ENCODE measurements at regions not wholly inside any gene's neighbourhood (a gene's known extent, or its start where the extent isn't known, plus 50 kb on each side); places are given as distances from the start of the nearest gene placed in this dataset.

GRCh38 chr9:27732494-27732893, 159.2 kb upstream of the C9orf72 start:
- H3K27me3 Mint-ChIP-seq, result no peaks in the 10 kb centered on the region
- peaks cover 9% of the 10 kb centered on the region for H3K9me3 Mint-ChIP-seq
- H3K36me3 Mint-ChIP-seq, result no peaks in the 10 kb centered on the region
- no peak for ATAC-seq
- no peak for DNase-seq (ENCODE audit: low spot score)
- H3K4me3 Mint-ChIP-seq, result no peak overlapping the region
- no peak overlapping the region for H3K27ac Mint-ChIP-seq
- no peaks in the 10 kb centered on the region for H3K4me1 Mint-ChIP-seq (ENCODE audit: low read depth in 2 of 2)

DNA sequence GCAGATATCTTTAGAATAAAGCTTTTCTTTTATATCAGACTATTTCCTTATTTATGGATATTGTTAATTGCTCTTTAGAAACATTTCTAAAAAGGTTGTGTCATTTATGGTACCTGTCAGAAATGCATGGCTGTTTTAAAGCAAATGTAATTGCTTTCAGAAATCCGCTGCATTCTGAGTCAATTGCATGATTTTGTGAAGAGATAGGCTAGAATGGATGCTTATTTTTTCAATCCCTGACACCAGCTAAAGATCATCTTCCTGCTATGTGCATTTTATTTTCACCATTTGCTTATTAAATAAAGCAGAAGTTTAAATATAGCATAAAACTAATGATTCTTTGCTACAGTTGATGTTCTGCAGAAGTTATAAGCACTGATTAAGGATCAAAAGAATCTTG, 170.2 kb upstream of the C9orf72 start:
- Mint-ChIP-seq H3K4me3 (no peak overlapping the region), H3K36me3 (peaks cover 5% of the 10 kb centered on the region), H3K27me3 (no peaks in the 10 kb centered on the region), H3K27ac (no peak overlapping the region), H3K9me3 (peaks cover 20% of the 10 kb centered on the region), H3K4me1 (ENCODE audit: low read depth in 2 of 2) (no peaks in the 10 kb centered on the region)
- DNase-seq (ENCODE audit: low spot score) (no peak), ATAC-seq (no peak)

DNA sequence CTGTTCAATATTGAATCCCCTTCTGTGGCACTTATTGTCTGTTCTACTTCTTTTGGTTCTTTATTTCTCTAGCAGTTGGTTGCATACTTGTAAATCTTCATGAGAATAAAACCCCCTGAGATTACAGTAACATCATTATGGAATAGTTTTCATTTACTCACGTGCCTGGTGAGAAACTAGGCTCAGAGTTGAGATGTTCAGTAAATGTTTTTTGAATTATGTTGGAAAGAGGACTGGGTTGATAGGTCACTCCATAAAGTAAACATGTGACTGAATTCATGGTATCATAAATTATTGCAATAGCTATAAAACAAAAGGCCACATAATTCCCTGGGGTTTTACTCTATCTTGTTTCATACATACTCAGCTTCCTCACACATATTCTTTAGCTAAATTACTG, 174.2 kb upstream of the C9orf72 start:
- Mint-ChIP-seq H3K36me3 (no peaks in the 10 kb centered on the region), H3K9me3 (peaks cover 7% of the 10 kb centered on the region), H3K27ac (no peak overlapping the region), H3K27me3 (no peaks in the 10 kb centered on the region), H3K4me3 (no peak overlapping the region), H3K4me1 (ENCODE audit: low read depth in 2 of 2) (no peaks in the 10 kb centered on the region)
- DNase-seq (ENCODE audit: low spot score) (no peak), ATAC-seq (no peak)

DNA sequence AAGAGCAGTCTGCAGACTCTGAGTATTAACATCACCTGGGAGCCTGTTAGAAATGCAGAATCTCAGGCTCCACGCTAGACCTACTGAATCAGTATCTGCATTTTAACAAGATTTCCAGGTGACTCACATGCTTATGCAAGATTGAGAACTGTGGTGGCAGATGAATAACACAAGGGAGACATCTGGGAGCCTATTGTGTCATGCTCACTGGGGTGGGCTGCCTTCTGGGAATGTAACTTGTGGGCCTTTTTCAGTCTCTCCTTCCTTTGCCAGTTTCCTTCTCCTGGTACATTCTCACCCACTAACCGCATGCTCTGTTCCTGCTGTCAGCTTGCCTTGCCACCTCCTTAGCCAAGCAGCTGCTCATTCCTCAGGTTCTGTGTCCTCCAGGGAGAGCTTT, 176.6 kb upstream of the C9orf72 start:
- Mint-ChIP-seq H3K27ac (no peak overlapping the region), H3K27me3 (no peaks in the 10 kb centered on the region), H3K4me1 (ENCODE audit: low read depth in 2 of 2) (no peaks in the 10 kb centered on the region), H3K36me3 (no peaks in the 10 kb centered on the region), H3K9me3 (peaks cover 13% of the 10 kb centered on the region), H3K4me3 (no peak overlapping the region)
- DNase-seq (ENCODE audit: low spot score) (no peak), ATAC-seq (no peak)

DNA sequence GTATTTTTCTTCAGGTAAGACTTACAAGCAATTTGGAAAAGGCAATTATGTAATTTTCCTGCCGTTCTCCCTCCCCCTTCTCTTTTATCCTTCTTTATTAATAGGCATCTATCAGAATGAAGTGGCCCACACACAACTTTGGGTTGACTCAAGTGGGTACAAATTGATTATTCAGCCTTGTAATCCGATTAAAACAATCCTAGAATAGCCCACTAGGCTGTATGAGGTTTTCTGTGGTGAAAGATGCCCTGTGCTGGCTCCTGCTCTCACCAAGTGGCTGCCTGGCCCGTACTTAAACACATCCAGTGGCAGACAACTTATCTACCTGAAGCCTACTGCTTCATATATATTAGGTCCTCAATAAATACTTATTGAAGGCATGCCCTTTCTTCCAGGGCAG, 177.3 kb upstream of the C9orf72 start:
- Mint-ChIP-seq H3K36me3 (no peaks in the 10 kb centered on the region), H3K9me3 (peaks cover 10% of the 10 kb centered on the region), H3K27me3 (no peaks in the 10 kb centered on the region), H3K4me1 (ENCODE audit: low read depth in 2 of 2) (no peaks in the 10 kb centered on the region), H3K27ac (no peak overlapping the region), H3K4me3 (no peak overlapping the region)
- ATAC-seq (no peak), DNase-seq (ENCODE audit: low spot score) (no peak)

GRCh38 chr9:27752069-27752468, 178.8 kb upstream of the C9orf72 start:
- H3K36me3 Mint-ChIP-seq, result no peaks in the 10 kb centered on the region
- no peaks in the 10 kb centered on the region for H3K27me3 Mint-ChIP-seq
- no peak overlapping the region for H3K27ac Mint-ChIP-seq
- H3K9me3 Mint-ChIP-seq, result peaks cover 14% of the 10 kb centered on the region
- no peaks in the 10 kb centered on the region for H3K4me1 Mint-ChIP-seq (ENCODE audit: low read depth in 2 of 2)
- no peak overlapping the region for H3K4me3 Mint-ChIP-seq
- DNase-seq (ENCODE audit: low spot score), result no peak
- ATAC-seq, result no peak

- no peak for ATAC-seq
- no peak overlapping the region for H3K4me3 Mint-ChIP-seq
- H3K27me3 Mint-ChIP-seq, result no peaks in the 10 kb centered on the region
- H3K4me1 Mint-ChIP-seq (ENCODE audit: low read depth in 2 of 2), result no peaks in the 10 kb centered on the region
- no peak overlapping the region for H3K27ac Mint-ChIP-seq
- H3K9me3 Mint-ChIP-seq, result peaks cover 11% of the 10 kb centered on the region
- H3K36me3 Mint-ChIP-seq, result no peaks in the 10 kb centered on the region
- no peak for DNase-seq (ENCODE audit: low spot score)
These were observed 182.6 kb upstream of the C9orf72 start for GRCh38 chr9:27755846-27756245.

DNA sequence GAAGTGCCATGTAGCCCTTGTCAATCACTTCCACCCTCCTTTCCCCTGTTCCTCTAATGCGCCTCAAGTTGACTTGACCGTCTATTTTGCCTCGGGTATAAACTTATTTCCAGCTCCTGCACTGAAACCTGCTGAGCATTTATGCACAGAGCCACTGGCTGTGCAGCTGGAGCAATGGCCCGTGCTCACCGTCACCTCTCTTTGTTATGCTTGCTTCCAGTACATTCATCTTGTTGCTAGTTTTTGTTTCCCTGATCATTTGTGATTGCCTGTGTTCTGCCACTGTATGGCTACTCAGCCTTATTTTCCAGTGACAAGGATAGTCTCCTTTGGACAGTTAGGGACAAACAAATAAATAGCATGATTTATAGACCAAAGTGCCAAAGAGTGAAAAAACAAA, 183.1 kb upstream of the C9orf72 start:
- no peak for ATAC-seq
- no peaks in the 10 kb centered on the region for H3K36me3 Mint-ChIP-seq
- H3K27me3 Mint-ChIP-seq, result no peaks in the 10 kb centered on the region
- H3K27ac Mint-ChIP-seq, result no peak overlapping the region
- no peak overlapping the region for H3K4me3 Mint-ChIP-seq
- no peak for DNase-seq (ENCODE audit: low spot score)
- peaks cover 11% of the 10 kb centered on the region for H3K9me3 Mint-ChIP-seq
- no peaks in the 10 kb centered on the region for H3K4me1 Mint-ChIP-seq (ENCODE audit: low read depth in 2 of 2)

GRCh38 chr9:27763831-27764230, 190.6 kb upstream of the C9orf72 start:
- H3K4me3 Mint-ChIP-seq, result no peak overlapping the region
- H3K27me3 Mint-ChIP-seq, result no peaks in the 10 kb centered on the region
- DNase-seq (ENCODE audit: low spot score) (no peak), ATAC-seq (no peak)
- no peaks in the 10 kb centered on the region for H3K4me1 Mint-ChIP-seq (ENCODE audit: low read depth in 2 of 2)
- H3K9me3 Mint-ChIP-seq, result peaks cover 10% of the 10 kb centered on the region
- no peaks in the 10 kb centered on the region for H3K36me3 Mint-ChIP-seq
- no peak overlapping the region for H3K27ac Mint-ChIP-seq

DNA sequence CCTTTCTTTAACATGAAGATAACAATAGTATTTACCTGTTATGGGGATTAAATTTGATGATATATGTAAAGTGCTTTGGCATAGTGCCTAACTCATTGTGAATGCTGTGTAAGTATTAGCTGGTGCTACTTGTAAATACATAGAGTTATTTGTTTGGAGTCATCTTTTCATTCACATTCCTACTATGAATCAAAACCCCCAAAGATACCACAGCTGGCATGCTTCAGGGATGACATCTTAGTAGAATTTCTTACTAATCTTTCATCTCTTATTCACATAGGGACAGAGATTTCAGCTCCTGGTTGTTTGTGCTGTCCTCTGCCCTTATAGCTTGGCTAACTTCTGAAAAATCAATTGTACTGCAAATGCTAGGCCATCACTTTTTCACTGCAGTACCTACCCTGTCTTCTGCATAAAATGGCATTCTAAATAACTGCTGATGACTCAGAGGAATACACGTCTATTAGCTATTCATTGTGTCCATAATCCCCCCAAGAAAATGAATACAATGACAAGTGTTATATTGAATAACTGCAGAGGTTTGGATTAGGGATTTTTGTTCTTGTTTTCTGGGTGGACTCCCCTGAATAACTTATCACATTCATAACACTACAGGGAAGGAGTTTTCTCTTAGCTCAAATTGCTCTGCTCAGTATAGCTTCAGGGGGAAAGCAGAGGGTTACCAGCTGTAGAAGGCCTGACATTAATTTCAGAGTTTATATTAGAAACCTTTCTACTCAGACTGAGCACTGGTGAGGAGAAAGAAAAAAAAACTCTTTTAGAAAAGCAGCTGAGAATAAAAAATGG, 192.2 kb upstream of the C9orf72 start:
- no peak for DNase-seq (ENCODE audit: low spot score)
- Mint-ChIP-seq H3K27ac (no peak overlapping the region), H3K36me3 (no peaks in the 10 kb centered on the region), H3K9me3 (peaks cover 15% of the 10 kb centered on the region), H3K4me3 (no peak overlapping the region), H3K4me1 (ENCODE audit: low read depth in 2 of 2) (no peaks in the 10 kb centered on the region), H3K27me3 (no peaks in the 10 kb centered on the region)
- ATAC-seq, result no peak

DNA sequence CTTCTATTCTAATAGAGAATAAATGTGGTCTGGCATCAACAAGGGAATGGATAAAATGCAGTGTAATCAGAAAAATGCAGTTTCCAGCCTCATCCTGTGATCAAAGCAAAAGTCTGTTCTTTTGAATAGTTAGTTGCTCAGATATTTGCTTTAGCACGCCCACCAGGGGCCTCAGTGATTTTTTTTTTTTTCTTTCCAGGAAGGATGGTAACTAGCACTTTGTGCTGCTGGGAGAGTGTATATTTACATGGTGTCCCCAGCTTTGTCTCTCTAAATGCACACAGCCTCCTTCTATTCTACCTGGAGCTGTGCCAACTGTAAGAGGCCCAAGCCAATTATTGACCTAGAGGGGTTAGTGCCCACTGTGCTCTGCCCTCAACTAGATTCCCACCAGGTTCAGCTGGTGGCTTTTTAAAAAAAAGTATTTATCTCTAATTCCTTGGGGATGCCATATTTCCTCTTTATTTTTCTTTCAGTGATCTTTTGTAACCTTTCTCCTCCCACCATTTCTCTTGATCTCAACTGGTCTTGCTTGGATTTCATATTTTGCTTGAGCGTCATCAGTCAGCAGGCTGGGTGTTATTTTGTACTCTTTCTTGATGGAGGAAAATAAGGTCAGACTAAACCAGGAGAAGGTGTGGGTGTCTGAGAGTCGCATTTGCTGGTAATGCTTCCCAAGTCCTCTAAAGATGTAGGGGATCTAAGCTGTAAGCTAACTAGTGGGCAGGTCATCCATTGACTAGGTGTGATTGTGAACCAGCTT, 193.0 kb upstream of the C9orf72 start:
- no peak for ATAC-seq
- Mint-ChIP-seq H3K27ac (no peak overlapping the region), H3K4me3 (no peak overlapping the region), H3K27me3 (no peaks in the 10 kb centered on the region), H3K9me3 (peaks cover 15% of the 10 kb centered on the region), H3K36me3 (no peaks in the 10 kb centered on the region), H3K4me1 (ENCODE audit: low read depth in 2 of 2) (no peaks in the 10 kb centered on the region)
- no peak for DNase-seq (ENCODE audit: low spot score)

DNA sequence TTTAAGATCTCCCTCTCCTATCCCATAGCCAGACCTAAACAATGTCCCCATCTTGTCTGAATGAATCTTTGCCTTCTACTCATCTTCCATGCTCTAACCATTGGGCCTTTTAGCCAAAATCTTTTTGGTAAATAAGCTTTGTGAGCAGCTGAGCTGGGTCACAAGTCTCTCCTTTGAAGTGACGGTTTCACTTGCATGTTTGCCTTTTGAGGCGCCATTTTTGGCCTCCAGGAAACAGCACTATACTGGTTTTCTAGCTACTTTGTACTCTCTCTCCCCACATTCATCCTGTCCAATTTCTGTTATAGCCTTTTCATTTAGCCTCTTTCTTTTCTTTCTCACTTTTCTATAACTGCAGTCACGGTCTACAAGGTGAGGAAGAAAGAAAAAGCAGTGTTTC, 195.5 kb upstream of the C9orf72 start:
- ATAC-seq, result no peak
- Mint-ChIP-seq H3K27me3 (no peaks in the 10 kb centered on the region), H3K27ac (no peak overlapping the region), H3K36me3 (no peaks in the 10 kb centered on the region), H3K4me1 (ENCODE audit: low read depth in 2 of 2) (no peaks in the 10 kb centered on the region), H3K9me3 (peaks cover 15% of the 10 kb centered on the region), H3K4me3 (no peak overlapping the region)
- no peak for DNase-seq (ENCODE audit: low spot score)

- Mint-ChIP-seq H3K4me1 (ENCODE audit: low read depth in 2 of 2) (no peaks in the 10 kb centered on the region), H3K27me3 (no peaks in the 10 kb centered on the region), H3K4me3 (no peak overlapping the region), H3K36me3 (no peaks in the 10 kb centered on the region), H3K9me3 (peaks cover 15% of the 10 kb centered on the region), H3K27ac (no peak overlapping the region)
- no peak for DNase-seq (ENCODE audit: low spot score)
- no peak for ATAC-seq
These were observed 197.3 kb upstream of the C9orf72 start for GRCh38 chr9:27770541-27770940.

DNA sequence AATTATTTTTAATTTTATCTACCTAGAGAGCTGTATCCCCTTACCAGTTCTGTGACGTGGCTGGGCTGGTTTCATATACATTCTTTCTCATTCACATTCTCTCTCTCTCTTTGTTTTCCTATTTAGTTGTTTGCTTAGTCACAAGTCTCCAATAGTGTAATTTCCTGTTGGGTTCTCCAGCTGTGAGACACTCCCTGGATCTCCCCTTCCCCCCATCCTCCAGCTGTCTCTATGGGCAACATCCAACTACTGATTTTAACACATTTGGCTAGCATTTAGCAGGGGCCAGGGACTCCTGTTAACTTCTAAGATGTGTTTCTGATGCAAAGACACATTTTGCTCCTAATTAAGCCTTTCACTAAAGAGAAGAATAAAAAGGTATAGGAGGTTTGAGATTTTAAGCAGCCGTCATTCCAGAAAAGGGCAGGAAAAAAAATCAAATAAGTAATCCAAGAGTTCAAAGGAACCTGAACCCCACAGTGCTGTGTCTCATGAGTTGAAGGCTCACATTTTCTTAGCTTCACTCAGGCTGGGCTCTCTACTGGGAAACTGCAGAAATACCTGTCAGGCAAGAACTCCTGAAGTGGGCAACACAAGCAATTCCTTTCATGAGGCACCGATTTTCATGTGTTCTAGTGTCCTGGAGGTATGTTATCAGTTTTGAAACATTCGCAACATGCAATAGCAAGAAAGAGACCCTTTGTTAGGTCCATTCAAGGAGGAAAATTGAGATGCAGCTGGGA, 198.7 kb upstream of the C9orf72 start:
- Mint-ChIP-seq H3K36me3 (no peaks in the 10 kb centered on the region), H3K4me3 (no peak overlapping the region), H3K9me3 (peaks cover 12% of the 10 kb centered on the region), H3K4me1 (ENCODE audit: low read depth in 2 of 2) (no peaks in the 10 kb centered on the region), H3K27ac (no peak overlapping the region), H3K27me3 (no peaks in the 10 kb centered on the region)
- no peak for DNase-seq (ENCODE audit: low spot score)
- ATAC-seq, result no peak

All from natural killer cell treated with Interleukin-12 subunit alpha and Interleukin-12 subunit beta and Interleukin-15 and Interleukin-18, amount 100 ng/mL, for 72 hours (primary cell).